OCI-LY1 (cell line): ENCODE measurements at regions not wholly inside any gene's neighbourhood (a gene's known extent, or its start where the extent isn't known, plus 50 kb on each side); places are given as distances from the start of the nearest gene placed in this dataset.

ENCODE experiments used
- H2AFZ ChIP-seq: fragments of 200-600 bp; sonication (generic), shearing (Covaris generic); 2 replicates; pipeline ENCODE4 v1.6.0; 2014; ENCODE audit warnings: antibody characterized with exemption, mild to moderate bottlenecking, low read length
- H3F3A ChIP-seq: fragments of 200-600 bp; sonication (generic), shearing (Covaris generic); 2 replicates; pipeline ENCODE4 v1.6.0; 2014; ENCODE audit warnings: mild to moderate bottlenecking, antibody characterized with exemption, low read length, moderate library complexity; ENCODE audit not compliant: insufficient read depth
- H3K27ac ChIP-seq: fragments of 200-600 bp; sonication (generic); 2 replicates; pipeline ENCODE4 v1.5.1; 2014; ENCODE audit warnings: low read length, mixed run types, mild to moderate bottlenecking, low read depth; ENCODE audit not compliant: poor library complexity, severe bottlenecking
- H3K27me3 ChIP-seq: fragments of 200-600 bp; sonication (generic); 2 replicates; pipeline ENCODE4 v1.6.0; 2014; ENCODE audit warnings: antibody characterized with exemption, mild to moderate bottlenecking, low read length, moderate library complexity; ENCODE audit not compliant: insufficient read depth
- H3K36me3 ChIP-seq: fragments of 200-600 bp; sonication (generic); 2 replicates; pipeline ENCODE4 v1.6.1; 2014; ENCODE audit warnings: mild to moderate bottlenecking, antibody characterized with exemption, low read length, moderate library complexity, mixed read lengths; ENCODE audit not compliant: insufficient read depth
- H3K4me1 ChIP-seq: fragments of 200-600 bp; sonication (generic); 2 replicates; pipeline ENCODE4 v1.5.1; 2014; ENCODE audit warnings: mild to moderate bottlenecking, low read length, moderate library complexity; ENCODE audit not compliant: insufficient read depth, severe bottlenecking
- H3K4me2 ChIP-seq: fragments of 200-600 bp; sonication (generic), shearing (Covaris generic); 2 replicates; pipeline ENCODE4 v1.6.1; 2014; ENCODE audit warnings: low read length
- H3K4me3 ChIP-seq: fragments of 200-600 bp; sonication (generic); 2 replicates; pipeline ENCODE4 v1.5.1; 2014; ENCODE audit warnings: low read length, low read depth, mild to moderate bottlenecking, mixed read lengths; ENCODE audit not compliant: poor library complexity, severe bottlenecking
- H3K79me2 ChIP-seq: fragments of 200-600 bp; shearing (Covaris generic); 2 replicates; pipeline ENCODE4 v1.6.1; 2016; ENCODE audit warnings: mixed run types, low read length, mixed read lengths; ENCODE audit not compliant: insufficient read depth
- H3K9ac ChIP-seq: fragments of 200-600 bp; sonication (generic), shearing (Covaris generic); 2 replicates; pipeline ENCODE4 v1.6.1; 2014; ENCODE audit warnings: mild to moderate bottlenecking, low read length, mixed read lengths
- H3K9me2 ChIP-seq: fragments of 200-600 bp; sonication (generic), shearing (Covaris generic); 2 replicates; pipeline ENCODE4 v1.6.1; 2014; ENCODE audit warnings: low read depth, mild to moderate bottlenecking, low read length, mixed read lengths
- H3K9me3 ChIP-seq: fragments of 200-600 bp; shearing (Covaris generic); 2 replicates; pipeline ENCODE4 v1.6.1; 2014; ENCODE audit warnings: low read length, mixed read lengths
- H4K20me1 ChIP-seq: fragments of 200-600 bp; sonication (generic), shearing (Covaris generic); 2 replicates; pipeline ENCODE4 v1.6.0; 2016; ENCODE audit warnings: mild to moderate bottlenecking, low read length; ENCODE audit not compliant: insufficient read depth
- EZH2 ChIP-seq: fragments of 200-600 bp; sonication (generic), shearing (Covaris generic); IDR thresholded peaks from 2 replicates; pipeline ENCODE4 v1.8.0; 2017; ENCODE audit warnings: borderline replicate concordance, mixed run types, mild to moderate bottlenecking, antibody characterized with exemption, low read length, moderate library complexity, mixed read lengths
- TF ChIP-seq, protein P1 (sequence below): fragments of 200-600 bp; sonication (generic), shearing (Covaris generic); IDR thresholded peaks from 2 replicates; pipeline ENCODE4 v1.5.1; 2017; ENCODE audit warnings: mild to moderate bottlenecking, antibody characterized with exemption, low read length, moderate library complexity, mixed read lengths

DNA sequence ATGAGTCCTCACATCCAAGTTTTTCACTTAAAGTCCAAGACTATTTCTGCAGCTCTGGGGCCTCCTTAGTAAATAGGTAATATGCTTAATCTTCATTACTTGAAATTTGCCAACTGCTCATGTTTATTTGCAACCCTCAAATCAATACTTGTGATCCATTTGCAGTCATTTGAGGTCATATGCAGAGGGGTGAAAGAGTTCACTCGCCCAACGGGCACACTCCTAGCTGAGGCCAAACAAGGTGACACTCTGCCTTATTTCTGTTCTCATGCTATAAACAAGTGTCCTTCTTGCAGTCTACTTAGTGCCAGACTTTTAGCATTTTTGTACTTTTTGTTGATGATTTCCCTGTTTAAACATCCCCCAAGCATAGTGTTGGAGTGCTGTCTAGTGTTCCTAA is 409.9 kb downstream of the AEBP2 start:
- no peaks in the 10 kb centered on the region; the same call in 1 of the 2 replicates for H3K9me3 ChIP-seq
- H3K9ac ChIP-seq, result no peak overlapping the region
- H3K36me3 ChIP-seq, result no peaks in the 10 kb centered on the region
- no peak overlapping the region for H3K4me2 ChIP-seq
- no peaks in the 10 kb centered on the region for H3F3A ChIP-seq
- H3K27me3 ChIP-seq, result no peaks in the 10 kb centered on the region
- H3K9me2 ChIP-seq, result no peaks in the 10 kb centered on the region
- H3K27ac ChIP-seq, result peak overlapping the region; percentile 38
- no peaks in the 10 kb centered on the region for H4K20me1 ChIP-seq
- TF ChIP-seq, protein P1, sequence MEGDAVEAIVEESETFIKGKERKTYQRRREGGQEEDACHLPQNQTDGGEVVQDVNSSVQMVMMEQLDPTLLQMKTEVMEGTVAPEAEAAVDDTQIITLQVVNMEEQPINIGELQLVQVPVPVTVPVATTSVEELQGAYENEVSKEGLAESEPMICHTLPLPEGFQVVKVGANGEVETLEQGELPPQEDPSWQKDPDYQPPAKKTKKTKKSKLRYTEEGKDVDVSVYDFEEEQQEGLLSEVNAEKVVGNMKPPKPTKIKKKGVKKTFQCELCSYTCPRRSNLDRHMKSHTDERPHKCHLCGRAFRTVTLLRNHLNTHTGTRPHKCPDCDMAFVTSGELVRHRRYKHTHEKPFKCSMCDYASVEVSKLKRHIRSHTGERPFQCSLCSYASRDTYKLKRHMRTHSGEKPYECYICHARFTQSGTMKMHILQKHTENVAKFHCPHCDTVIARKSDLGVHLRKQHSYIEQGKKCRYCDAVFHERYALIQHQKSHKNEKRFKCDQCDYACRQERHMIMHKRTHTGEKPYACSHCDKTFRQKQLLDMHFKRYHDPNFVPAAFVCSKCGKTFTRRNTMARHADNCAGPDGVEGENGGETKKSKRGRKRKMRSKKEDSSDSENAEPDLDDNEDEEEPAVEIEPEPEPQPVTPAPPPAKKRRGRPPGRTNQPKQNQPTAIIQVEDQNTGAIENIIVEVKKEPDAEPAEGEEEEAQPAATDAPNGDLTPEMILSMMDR, result no peak
- no peak for TF ChIP-seq EZH2
- peaks cover 37% of the 10 kb centered on the region for H3K4me1 ChIP-seq
- H3K4me3 ChIP-seq, result no peak overlapping the region
- no peak overlapping the region; the same call in 1 of the 2 replicates for H2AFZ ChIP-seq
- H3K79me2 ChIP-seq, result no peaks in the 10 kb centered on the region

DNA sequence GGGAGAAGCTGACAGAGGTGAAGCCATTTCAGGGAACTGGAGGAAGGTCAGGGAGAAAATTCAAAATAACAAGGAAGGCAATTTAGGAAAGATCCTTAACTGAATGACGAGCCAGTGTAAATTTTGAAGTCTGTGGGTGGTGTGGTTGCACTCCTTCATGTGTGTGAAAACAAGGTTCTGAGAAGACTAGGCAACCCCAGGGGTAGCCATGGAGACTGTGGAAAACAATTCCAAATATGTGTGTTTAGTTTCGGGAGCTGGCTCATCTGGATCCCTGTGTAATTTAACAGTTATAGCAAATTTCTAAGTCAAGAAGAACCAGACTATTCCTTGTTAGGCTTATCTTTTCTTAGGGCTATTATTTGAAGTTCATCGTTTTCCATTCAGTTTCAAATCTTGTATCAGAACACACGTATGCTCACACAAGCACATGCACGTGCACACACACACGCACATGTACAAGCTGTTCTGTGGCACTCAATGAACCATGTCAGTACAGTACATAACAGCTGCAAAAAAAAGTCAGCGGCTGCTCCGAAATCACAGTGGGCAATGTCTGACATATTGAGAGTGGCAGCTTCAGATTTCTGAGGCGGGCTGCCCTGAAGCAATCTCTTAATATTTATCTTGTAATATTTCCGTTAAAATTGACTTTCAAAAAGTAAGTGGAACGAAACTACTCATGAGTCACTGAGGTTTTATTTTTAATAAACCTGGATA is 411.2 kb downstream of the AEBP2 start:
- Histone ChIP-seq H3K9me2 (no peaks in the 10 kb centered on the region), H3K27me3 (no peaks in the 10 kb centered on the region), H3K4me2 (no peak overlapping the region), H3K9me3 (no peaks in the 10 kb centered on the region; the same call in 1 of the 2 replicates), H3K4me1 (peaks cover 36% of the 10 kb centered on the region), H3F3A (no peaks in the 10 kb centered on the region), H4K20me1 (no peaks in the 10 kb centered on the region), H3K79me2 (no peaks in the 10 kb centered on the region), H3K4me3 (no peak overlapping the region), H2AFZ (no peak overlapping the region), H3K9ac (no peak overlapping the region), H3K36me3 (no peaks in the 10 kb centered on the region), H3K27ac (peak overlapping the region; percentile 26)
- TF ChIP-seq, protein P1, result no peak
- TF ChIP-seq EZH2, result no peak

- Histone ChIP-seq H3K79me2 (no peaks in the 10 kb centered on the region), H3K9ac (no peak overlapping the region), H3K9me3 (no peaks in the 10 kb centered on the region; the same call in 1 of the 2 replicates), H2AFZ (no peak overlapping the region), H3K27me3 (no peaks in the 10 kb centered on the region), H3K4me3 (no peak overlapping the region), H3K4me2 (no peak overlapping the region), H3F3A (no peaks in the 10 kb centered on the region), H3K9me2 (no peaks in the 10 kb centered on the region), H3K27ac (no peak overlapping the region), H4K20me1 (no peaks in the 10 kb centered on the region), H3K4me1 (peaks cover 29% of the 10 kb centered on the region), H3K36me3 (no peaks in the 10 kb centered on the region)
- TF ChIP-seq, protein P1, result no peak
- no peak for TF ChIP-seq EZH2
Observed at GRCh38 chr12:19852100-19852855, 413.0 kb downstream of the AEBP2 start.
